ENCODE measurements at regions not wholly inside any gene's neighbourhood (a gene's known extent, or its start where the extent isn't known, plus 50 kb on each side); places are given as distances from the start of the nearest gene placed in this dataset.

GRCh38 chr20:54345301-54345724, 130.1 kb upstream of the DOK5 start:
- H3K9ac ChIP-seq (ENCODE audit: control insufficient read depth, extremely low read depth, insufficient read depth, low read length), result no peak overlapping the region
- peak overlapping the region; percentile 26 for H3K4me2 ChIP-seq (ENCODE audit: control insufficient read depth, extremely low read depth, insufficient read depth, low read depth, low read length)
- H3K79me2 ChIP-seq (ENCODE audit: control insufficient read depth, insufficient read depth, low read length), result no peaks in the 10 kb centered on the region
- H3K4me1 ChIP-seq (ENCODE audit: control insufficient read depth, extremely low read depth, insufficient read depth, low read length), result peaks cover 8% of the 10 kb centered on the region
- dilution Hi-C loops (cut with MboI; ENCODE audit: extremely low pct_ligation_motif_present, low sequenced_read_pairs), result no loop called here
- H3K27ac ChIP-seq (ENCODE audit: control insufficient read depth, insufficient read depth, low read length), result no peak overlapping the region
- no peaks in the 10 kb centered on the region for H3K27me3 ChIP-seq (ENCODE audit: control insufficient read depth, extremely low read depth, insufficient read depth, low read length)
- H3K9me1 ChIP-seq (ENCODE audit: control insufficient read depth, extremely low read depth, insufficient read depth, low read length), result no peaks in the 10 kb centered on the region
- no peak for FAIRE-seq
- H4K20me1 ChIP-seq (ENCODE audit: control insufficient read depth, extremely low read depth, insufficient read depth, low read length), result no peaks in the 10 kb centered on the region
- no peaks in the 10 kb centered on the region for H3K9me3 ChIP-seq (ENCODE audit: control insufficient read depth, low read depth, low read length)
- no peak for DNase-seq (ENCODE audit: low read depth, low spot score)
- no peaks in the 10 kb centered on the region for H3K36me3 ChIP-seq (ENCODE audit: control insufficient read depth in 2 of 2, extremely low read depth in 1 of 2, insufficient read depth in 2 of 2, low read length in 2 of 2)
- no peak overlapping the region for H3K4me3 ChIP-seq (ENCODE audit: control insufficient read depth in 2 of 3, extremely low read depth in 1 of 3, insufficient read depth in 2 of 3, low read depth in 1 of 3, low read length in 3 of 3)
- no peak overlapping the region for H2AFZ ChIP-seq (ENCODE audit: control insufficient read depth, low read length)
- TF ChIP-seq EZH2 (IDR thresholded peaks at IDR 0.05; ENCODE audit: low read length) (no peak), CTCF (optimal IDR thresholded peaks at IDR 0.05 in 1 of 3, IDR thresholded peaks at IDR 0.05 in 1 of 3, conservative IDR thresholded peaks at IDR 0.05 in 1 of 3; ENCODE audit: extremely low read depth in 1 of 3, insufficient read depth in 2 of 3, low read length in 3 of 3) (no peak)

GRCh38 chr20:54345821-54346220, 129.6 kb upstream of the DOK5 start:
- FAIRE-seq (no peak), DNase-seq (ENCODE audit: low read depth, low spot score) (no peak)
- dilution Hi-C loops (cut with MboI; ENCODE audit: extremely low pct_ligation_motif_present, low sequenced_read_pairs), result no loop called here
- Histone ChIP-seq H4K20me1 (ENCODE audit: control insufficient read depth, extremely low read depth, insufficient read depth, low read length) (no peaks in the 10 kb centered on the region), H3K27ac (ENCODE audit: control insufficient read depth, insufficient read depth, low read length) (no peak overlapping the region), H3K9ac (ENCODE audit: control insufficient read depth, extremely low read depth, insufficient read depth, low read length) (no peak overlapping the region), H3K4me1 (ENCODE audit: control insufficient read depth, extremely low read depth, insufficient read depth, low read length) (peaks cover 8% of the 10 kb centered on the region), H2AFZ (ENCODE audit: control insufficient read depth, low read length) (no peak overlapping the region), H3K79me2 (ENCODE audit: control insufficient read depth, insufficient read depth, low read length) (no peaks in the 10 kb centered on the region), H3K36me3 (ENCODE audit: control insufficient read depth in 2 of 2, extremely low read depth in 1 of 2, insufficient read depth in 2 of 2, low read length in 2 of 2) (no peaks in the 10 kb centered on the region), H3K9me1 (ENCODE audit: control insufficient read depth, extremely low read depth, insufficient read depth, low read length) (no peaks in the 10 kb centered on the region), H3K9me3 (ENCODE audit: control insufficient read depth, low read depth, low read length) (no peaks in the 10 kb centered on the region), H3K4me3 (ENCODE audit: control insufficient read depth in 2 of 3, extremely low read depth in 1 of 3, insufficient read depth in 2 of 3, low read depth in 1 of 3, low read length in 3 of 3) (no peak overlapping the region), H3K27me3 (ENCODE audit: control insufficient read depth, extremely low read depth, insufficient read depth, low read length) (no peaks in the 10 kb centered on the region), H3K4me2 (ENCODE audit: control insufficient read depth, extremely low read depth, insufficient read depth, low read depth, low read length) (no peak overlapping the region)
- TF ChIP-seq EZH2 (IDR thresholded peaks at IDR 0.05; ENCODE audit: low read length) (no peak), CTCF (optimal IDR thresholded peaks at IDR 0.05 in 1 of 3, IDR thresholded peaks at IDR 0.05 in 1 of 3, conservative IDR thresholded peaks at IDR 0.05 in 1 of 3; ENCODE audit: extremely low read depth in 1 of 3, insufficient read depth in 2 of 3, low read length in 3 of 3) (no peak)

Measured in keratinocyte (primary cell).